H9 (cell line): ENCODE measurements at regions not wholly inside any gene's neighbourhood (a gene's known extent, or its start where the extent isn't known, plus 50 kb on each side); places are given as distances from the start of the nearest gene placed in this dataset.

Experiments used
- DNase-seq: peaks from one replicate; pipeline ENCODE4 v3.0.0-alpha.2; 2017
- H2AFZ ChIP-seq: one replicate; pipeline ENCODE4 v1.6.1; 2013; ENCODE audit warnings: mild to moderate bottlenecking, low read length, control low read depth, moderate library complexity
- H2AK5ac ChIP-seq: 2 replicates; pipeline ENCODE4 v1.6.1; 2013; ENCODE audit warnings: low read length, control low read depth, mixed read lengths; ENCODE audit not compliant: insufficient read length
- H2BK120ac ChIP-seq: one replicate; pipeline ENCODE4 v1.6.1; 2013; ENCODE audit warnings: low read depth, mild to moderate bottlenecking, low read length, control low read depth, inconsistent platforms; ENCODE audit not compliant: poor library complexity, severe bottlenecking
- H2BK12ac ChIP-seq: 2 replicates; pipeline ENCODE4 v1.6.1; 2013; ENCODE audit warnings: low read length, control low read depth, mixed read lengths, low read depth; ENCODE audit not compliant: insufficient read length
- H2BK15ac ChIP-seq: 2 replicates; pipeline ENCODE4 v1.6.1; 2013; ENCODE audit warnings: low read depth, low read length, control low read depth
- H2BK20ac ChIP-seq: one replicate; pipeline ENCODE4 v1.6.1; 2013; ENCODE audit warnings: low read depth, mild to moderate bottlenecking, low read length, control low read depth, inconsistent platforms; ENCODE audit not compliant: poor library complexity, severe bottlenecking
- H2BK5ac ChIP-seq: 2 replicates; pipeline ENCODE4 v1.6.1; 2013; ENCODE audit warnings: low read length, control low read depth, mixed read lengths; ENCODE audit not compliant: insufficient read length
- H3K14ac ChIP-seq: 2 replicates; pipeline ENCODE4 v1.6.1; 2013; ENCODE audit warnings: low read length, control low read depth; ENCODE audit not compliant: insufficient read depth
- H3K18ac ChIP-seq: 2 replicates; pipeline ENCODE4 v1.6.1; 2013; ENCODE audit warnings: low read depth, mild to moderate bottlenecking, mixed read lengths, low read length, control low read depth; ENCODE audit not compliant: insufficient read length
- H3K23ac ChIP-seq: 2 replicates; pipeline ENCODE4 v1.6.1; 2013; ENCODE audit warnings: low read length, control low read depth, mixed read lengths, low read depth; ENCODE audit not compliant: insufficient read length
- H3K23me2 ChIP-seq: 2 replicates; pipeline ENCODE4 v1.6.1; 2013; ENCODE audit warnings: low read depth, mild to moderate bottlenecking, mixed read lengths, low read length, control low read depth; ENCODE audit not compliant: insufficient read length, poor library complexity, severe bottlenecking
- H3K27ac ChIP-seq: 2 replicates; pipeline ENCODE4 v1.5.1; 2013; ENCODE audit warnings: low read length, control low read depth, mixed read lengths, low read depth; ENCODE audit not compliant: insufficient read length
- H3K27me3 ChIP-seq: 2 replicates; pipeline ENCODE4 v1.6.1; 2013; ENCODE audit warnings: low read length, control low read depth, inconsistent platforms; ENCODE audit not compliant: insufficient read depth
- H3K4ac ChIP-seq: 2 replicates; pipeline ENCODE4 v1.6.1; 2013; ENCODE audit warnings: low read depth, mild to moderate bottlenecking, control low read depth, inconsistent platforms, low read length, moderate library complexity
- H3K4me1 ChIP-seq: 2 replicates; pipeline ENCODE4 v1.6.1; 2013; ENCODE audit warnings: low read length, control low read depth, inconsistent platforms; ENCODE audit not compliant: insufficient read depth
- H3K4me2 ChIP-seq: 2 replicates; pipeline ENCODE4 v1.6.1; 2013; ENCODE audit warnings: low read length, control low read depth, mixed read lengths; ENCODE audit not compliant: insufficient read length, insufficient read depth
- H3K56ac ChIP-seq: 2 replicates; pipeline ENCODE4 v1.6.1; 2013; ENCODE audit warnings: low read depth, mild to moderate bottlenecking, mixed read lengths, low read length, control low read depth; ENCODE audit not compliant: insufficient read length
- H3K79me1 ChIP-seq: 2 replicates; pipeline ENCODE4 v1.6.1; 2013; ENCODE audit warnings: low read depth, mild to moderate bottlenecking, moderate library complexity, low read length, control low read depth, inconsistent platforms; ENCODE audit not compliant: insufficient read depth, poor library complexity, severe bottlenecking
- H3K79me2 ChIP-seq: 2 replicates; pipeline ENCODE4 v1.6.1; 2013; ENCODE audit warnings: low read length, control low read depth, inconsistent platforms; ENCODE audit not compliant: insufficient read depth
- H3K9ac ChIP-seq: 2 replicates; pipeline ENCODE4 v1.6.1; 2013; ENCODE audit warnings: low read length, control low read depth, mixed read lengths; ENCODE audit not compliant: insufficient read length; ENCODE audit errors: extremely low read depth
- H3K9me3 ChIP-seq: one replicate; pipeline ENCODE4 v1.6.1; 2013; ENCODE audit warnings: low read depth, low read length, inconsistent platforms; ENCODE audit not compliant: control insufficient read depth
- H3T11ph ChIP-seq: one replicate; pipeline ENCODE4 v1.6.1; 2013; ENCODE audit warnings: mild to moderate bottlenecking, low read length, control low read depth, inconsistent platforms
- H4K20me1 ChIP-seq: one replicate; pipeline ENCODE4 v1.6.1; 2013; ENCODE audit not compliant: control insufficient read depth, insufficient read length, insufficient read depth
- H4K5ac ChIP-seq: 2 replicates; pipeline ENCODE4 v1.6.1; 2013; ENCODE audit warnings: low read depth, mild to moderate bottlenecking, mixed read lengths, low read length, control low read depth; ENCODE audit not compliant: insufficient read length
- H4K8ac ChIP-seq: replicated peaks from 2 replicates; pipeline ENCODE4 v1.6.1; 2013; ENCODE audit warnings: low read length, control low read depth, mixed read lengths, low read depth; ENCODE audit not compliant: insufficient read length
- H4K91ac ChIP-seq: 2 replicates; pipeline ENCODE4 v1.6.1; 2013; ENCODE audit warnings: low read depth, mild to moderate bottlenecking, moderate library complexity, mixed read lengths, low read length, control low read depth; ENCODE audit not compliant: insufficient read length
- H3K27ac Mint-ChIP-seq, 3 experiments: 2 replicates in 2 of 3; 3 replicates in 1 of 3; pipeline ENCODE4 v1.8.0; 2020 to 2021; ENCODE audit warnings: mixed read lengths in 3 of 3, mild to moderate bottlenecking in 1 of 3, moderate library complexity in 1 of 3
- H3K27me3 Mint-ChIP-seq: 2 replicates; pipeline ENCODE4 v1.8.0; 2021; ENCODE audit warnings: low read depth, mild to moderate bottlenecking, moderate library complexity, mixed read lengths
- H3K36me3 Mint-ChIP-seq, 3 experiments: 2 replicates in 2 of 3; 3 replicates in 1 of 3; pipeline ENCODE4 v1.8.0; 2020 to 2021; ENCODE audit warnings: low read depth in 3 of 3, mixed read lengths in 3 of 3; ENCODE audit not compliant: insufficient read depth in 1 of 3
- H3K4me1 Mint-ChIP-seq, 2 experiments: 2 replicates each; pipeline ENCODE4 v1.8.0; 2020; ENCODE audit warnings: mixed read lengths in 2 of 2
- H3K4me3 Mint-ChIP-seq, 2 experiments: 2 replicates in 1 of 2; 3 replicates in 1 of 2; pipeline ENCODE4 v1.8.0; 2020 to 2021; ENCODE audit warnings: mild to moderate bottlenecking in 2 of 2, mixed read lengths in 2 of 2, moderate library complexity in 1 of 2
- H3K9me3 Mint-ChIP-seq, 2 experiments: 2 replicates in 1 of 2; 3 replicates in 1 of 2; pipeline ENCODE4 v1.8.0; 2020; ENCODE audit warnings: mild to moderate bottlenecking in 2 of 2, mixed read lengths in 2 of 2, moderate library complexity in 1 of 2
- WGBS: extraction: QIAGEN DNeasy Blood & Tissue Kit; methylation state at CpG from one replicate; pipeline ENCODE4 v1.1.7; 2013; ENCODE audit warnings: missing lambda C conversion rate, low lambda C conversion rate, mixed read lengths; ENCODE audit not compliant: insufficient read length; ENCODE audit errors: extremely low coverage; 5-methylcytosine and 5-hydroxymethylcytosine counted together
- TF ChIP-seq, protein P1 (sequence below): fragments of 200-600 bp; sonication (generic); conservative IDR thresholded peaks from 3 replicates; pipeline ENCODE4 v1.8.0; 2021; ENCODE audit warnings: antibody characterized with exemption, mild to moderate bottlenecking

DNA sequence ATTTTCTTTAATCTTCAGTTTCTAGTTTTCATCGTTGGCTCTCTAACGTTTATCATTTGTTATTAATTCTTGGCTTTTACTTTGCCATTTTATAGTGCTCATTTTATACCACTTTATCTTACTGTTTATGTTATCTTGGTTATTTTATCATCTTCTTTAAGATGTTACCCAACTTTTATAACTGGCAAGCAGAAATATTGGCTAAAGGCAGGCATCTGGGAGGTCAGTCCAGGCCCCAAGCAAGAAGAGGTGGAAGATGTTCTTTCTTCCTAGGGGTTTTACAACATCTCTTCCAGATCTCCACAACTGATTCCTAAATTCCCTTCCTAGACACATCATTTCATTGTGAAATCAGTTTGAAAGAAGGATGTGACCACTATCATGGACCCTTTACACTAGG is 208.1 kb downstream of the AHR start:
- WGBS = no CpG with 5 or more reads among the region's 2 CpGs

More for the DNA sequence above, 208.1 kb downstream of the AHR start:
- Histone ChIP-seq H3K27ac (no peak overlapping the region), H3K4ac (no peak overlapping the region), H3K23me2 (no peaks in the 10 kb centered on the region), H4K20me1 (no peaks in the 10 kb centered on the region), H2BK120ac (no peak overlapping the region), H2BK15ac (no peak overlapping the region), H4K8ac (no peak overlapping the region), H4K5ac (no peak overlapping the region), H2BK20ac (no peak overlapping the region), H2AK5ac (no peak overlapping the region), H3K79me2 (no peaks in the 10 kb centered on the region), H3K4me1 (no peaks in the 10 kb centered on the region; the same call in 1 of the 2 replicates), H2AFZ (no peak overlapping the region), H2BK12ac (no peak overlapping the region), H3K14ac (no peak overlapping the region), H3K9ac (no peak overlapping the region), H3K79me1 (no peaks in the 10 kb centered on the region), H3K9me3 (no peaks in the 10 kb centered on the region), H2BK5ac (no peak overlapping the region), H3K4me2 (no peak overlapping the region), H3K18ac (no peak overlapping the region), H3T11ph (no peak overlapping the region), H3K23ac (no peak overlapping the region), H3K56ac (no peak overlapping the region), H3K27me3 (no peaks in the 10 kb centered on the region), H4K91ac (no peak overlapping the region)
- no peak for DNase-seq
- Mint-ChIP-seq H3K4me1 (peaks cover 13 to 14% of the 10 kb centered on the region in 2 experiments), H3K9me3 (no peaks in the 10 kb centered on the region), H3K27me3 (no peaks in the 10 kb centered on the region), H3K4me3 (no peak overlapping the region), H3K36me3 (no peaks in the 10 kb centered on the region; a peak in 1 of 7 replicates), H3K27ac (no peak overlapping the region)
- TF ChIP-seq, protein P1, sequence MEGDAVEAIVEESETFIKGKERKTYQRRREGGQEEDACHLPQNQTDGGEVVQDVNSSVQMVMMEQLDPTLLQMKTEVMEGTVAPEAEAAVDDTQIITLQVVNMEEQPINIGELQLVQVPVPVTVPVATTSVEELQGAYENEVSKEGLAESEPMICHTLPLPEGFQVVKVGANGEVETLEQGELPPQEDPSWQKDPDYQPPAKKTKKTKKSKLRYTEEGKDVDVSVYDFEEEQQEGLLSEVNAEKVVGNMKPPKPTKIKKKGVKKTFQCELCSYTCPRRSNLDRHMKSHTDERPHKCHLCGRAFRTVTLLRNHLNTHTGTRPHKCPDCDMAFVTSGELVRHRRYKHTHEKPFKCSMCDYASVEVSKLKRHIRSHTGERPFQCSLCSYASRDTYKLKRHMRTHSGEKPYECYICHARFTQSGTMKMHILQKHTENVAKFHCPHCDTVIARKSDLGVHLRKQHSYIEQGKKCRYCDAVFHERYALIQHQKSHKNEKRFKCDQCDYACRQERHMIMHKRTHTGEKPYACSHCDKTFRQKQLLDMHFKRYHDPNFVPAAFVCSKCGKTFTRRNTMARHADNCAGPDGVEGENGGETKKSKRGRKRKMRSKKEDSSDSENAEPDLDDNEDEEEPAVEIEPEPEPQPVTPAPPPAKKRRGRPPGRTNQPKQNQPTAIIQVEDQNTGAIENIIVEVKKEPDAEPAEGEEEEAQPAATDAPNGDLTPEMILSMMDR = no peak
